ENCODE measurements at regions not wholly inside any gene's neighbourhood (a gene's known extent, or its start where the extent isn't known, plus 50 kb on each side); places are given as distances from the start of the nearest gene placed in this dataset.
A peak's percentile ranks its signal among the peaks of the same experiment; 100 is the strongest.

- Histone ChIP-seq H3K4me3 (no peak overlapping the region), H3K9me3 (replicated peaks) (peaks cover 9% of the 10 kb centered on the region; the same call in 1 of the 2 replicates), H3K27ac (no peak overlapping the region), H3K36me3 (no peaks in the 10 kb centered on the region), H3K4me1 (replicated peaks) (peaks cover 12% of the 10 kb centered on the region), H3K27me3 (replicated peaks) (no peaks in the 10 kb centered on the region)
- no peak for DNase-seq (ENCODE audit: low read depth in 1 of 2, low spot score in 2 of 2)
Measured at GRCh38 chr4:123507376-123507775, 110.8 kb downstream of the SPRY1 start.

DNA sequence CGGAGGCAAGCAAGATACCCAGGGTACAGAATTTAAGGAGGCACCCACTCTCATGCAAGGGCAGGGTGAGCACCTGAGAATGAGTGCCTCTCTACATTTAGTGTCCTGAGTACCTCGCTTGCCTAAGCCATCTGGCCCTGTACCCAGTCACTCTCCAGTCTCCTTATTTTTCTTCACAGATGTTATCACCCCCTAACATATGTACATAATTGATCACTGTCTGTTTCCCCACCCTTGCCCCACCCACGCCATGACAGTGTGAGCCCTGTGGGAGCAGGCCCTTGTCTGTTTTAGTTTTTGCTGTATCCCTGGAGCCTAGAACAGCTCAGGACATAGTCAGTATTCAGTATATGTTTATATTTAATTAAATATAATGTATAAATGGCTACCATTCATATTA is 113.6 kb downstream of the SPRY1 start:
- no peak for DNase-seq (ENCODE audit: low read depth in 1 of 2, low spot score in 2 of 2)
- Histone ChIP-seq H3K9me3 (replicated peaks) (peaks cover 9% of the 10 kb centered on the region; the same call in 1 of the 2 replicates), H3K4me3 (no peak overlapping the region), H3K4me1 (replicated peaks) (peaks cover 9% of the 10 kb centered on the region), H3K27me3 (replicated peaks) (no peaks in the 10 kb centered on the region), H3K27ac (no peak overlapping the region), H3K36me3 (no peaks in the 10 kb centered on the region)

- no peak overlapping the region for H3K4me3 ChIP-seq
- DNase-seq (ENCODE audit: low read depth in 1 of 2, low spot score in 2 of 2): no peak
- H3K9me3 ChIP-seq (replicated peaks): peaks cover 8% of the 10 kb centered on the region; the same call in 1 of the 2 replicates
- H3K36me3 ChIP-seq: no peaks in the 10 kb centered on the region
- H3K27me3 ChIP-seq (replicated peaks): no peaks in the 10 kb centered on the region
- H3K27ac ChIP-seq: no peak overlapping the region
- H3K4me1 ChIP-seq (replicated peaks): peaks cover 5% of the 10 kb centered on the region
Measured at GRCh38 chr4:123510659-123511058, 114.1 kb downstream of the SPRY1 start.

- H3K4me1 ChIP-seq (replicated peaks): no peaks in the 10 kb centered on the region
- no peak overlapping the region for H3K4me3 ChIP-seq
- no peaks in the 10 kb centered on the region for H3K9me3 ChIP-seq (replicated peaks)
- H3K27ac ChIP-seq: no peak overlapping the region
- no peak for DNase-seq (ENCODE audit: low read depth in 1 of 2, low spot score in 2 of 2)
- H3K27me3 ChIP-seq (replicated peaks): no peaks in the 10 kb centered on the region
- H3K36me3 ChIP-seq: no peaks in the 10 kb centered on the region
Measured at GRCh38 chr4:123516576-123516975, 120.0 kb downstream of the SPRY1 start.

DNA sequence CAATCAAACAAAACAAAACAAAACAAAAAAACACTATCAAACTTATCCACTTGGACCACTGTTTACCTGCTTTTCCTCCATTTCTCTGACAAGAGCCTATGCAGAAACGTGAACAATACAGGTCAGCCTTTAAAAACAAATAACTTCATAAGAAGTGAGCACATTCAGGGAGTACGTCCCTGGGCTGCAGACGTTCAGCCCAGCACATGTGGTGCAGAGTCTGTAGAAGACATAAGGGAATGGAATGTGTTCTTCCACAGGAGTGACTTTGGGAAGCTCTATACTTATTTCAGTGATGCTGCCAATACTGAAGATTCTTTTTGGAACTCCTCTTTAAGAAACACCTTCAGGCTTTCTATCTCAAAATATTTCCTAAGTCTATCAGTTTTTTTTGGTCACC is 120.6 kb downstream of the SPRY1 start:
- Histone ChIP-seq H3K27me3 (replicated peaks) (no peaks in the 10 kb centered on the region), H3K27ac (no peak overlapping the region), H3K36me3 (no peaks in the 10 kb centered on the region), H3K4me1 (replicated peaks) (no peaks in the 10 kb centered on the region), H3K9me3 (replicated peaks) (no peaks in the 10 kb centered on the region), H3K4me3 (no peak overlapping the region)
- no peak for DNase-seq (ENCODE audit: low read depth in 1 of 2, low spot score in 2 of 2)

DNA sequence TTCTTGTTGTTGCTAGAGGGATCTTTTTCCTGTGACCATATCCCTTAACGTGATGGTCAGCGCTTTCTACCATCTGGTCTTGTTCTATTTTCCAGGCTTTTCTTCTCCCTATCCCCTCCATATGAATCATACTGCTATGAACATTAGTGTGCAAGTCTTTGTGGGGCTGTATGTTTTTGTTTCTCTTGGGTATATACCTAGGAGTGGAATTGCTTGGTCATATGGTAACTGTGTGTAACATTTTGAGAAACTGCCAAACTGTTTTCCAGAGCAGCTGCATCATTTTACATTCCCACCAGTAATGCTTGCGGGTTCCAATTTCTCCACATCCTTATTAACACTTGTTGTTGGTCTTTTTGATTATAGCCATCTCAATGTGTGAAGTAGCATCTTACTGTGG is 121.4 kb downstream of the SPRY1 start:
- H3K4me3 ChIP-seq: no peak overlapping the region
- H3K36me3 ChIP-seq: no peaks in the 10 kb centered on the region
- no peaks in the 10 kb centered on the region for H3K27me3 ChIP-seq (replicated peaks)
- H3K27ac ChIP-seq: no peak overlapping the region
- no peak for DNase-seq (ENCODE audit: low read depth in 1 of 2, low spot score in 2 of 2)
- no peaks in the 10 kb centered on the region for H3K9me3 ChIP-seq (replicated peaks)
- H3K4me1 ChIP-seq (replicated peaks): no peaks in the 10 kb centered on the region

DNA sequence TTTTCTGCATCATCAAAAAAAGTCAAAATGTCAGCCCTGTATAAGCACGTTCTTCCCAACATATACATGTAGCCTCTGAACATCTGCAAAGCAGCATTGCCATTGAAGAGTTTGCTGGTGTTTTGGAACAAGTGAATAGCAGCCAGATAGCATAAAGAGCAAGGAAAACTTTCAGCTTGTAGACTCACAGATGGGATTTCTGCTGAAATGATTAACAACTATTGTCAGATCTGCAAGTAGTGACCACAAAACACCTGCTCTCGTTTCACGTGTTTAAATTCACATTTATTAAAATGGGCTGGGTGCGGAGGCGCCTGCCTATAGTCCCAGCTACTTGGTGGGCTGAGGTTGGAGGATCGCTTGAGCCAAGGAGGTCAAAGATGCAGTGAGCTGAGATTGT is 123.7 kb downstream of the SPRY1 start:
- Histone ChIP-seq H3K27me3 (replicated peaks) (no peaks in the 10 kb centered on the region), H3K27ac (no peak overlapping the region), H3K4me3 (no peak overlapping the region), H3K36me3 (no peaks in the 10 kb centered on the region), H3K9me3 (replicated peaks) (no peaks in the 10 kb centered on the region), H3K4me1 (replicated peaks) (peaks cover 5% of the 10 kb centered on the region; the same call in 1 of the 2 replicates)
- no peak for DNase-seq (ENCODE audit: low read depth in 1 of 2, low spot score in 2 of 2)

DNA sequence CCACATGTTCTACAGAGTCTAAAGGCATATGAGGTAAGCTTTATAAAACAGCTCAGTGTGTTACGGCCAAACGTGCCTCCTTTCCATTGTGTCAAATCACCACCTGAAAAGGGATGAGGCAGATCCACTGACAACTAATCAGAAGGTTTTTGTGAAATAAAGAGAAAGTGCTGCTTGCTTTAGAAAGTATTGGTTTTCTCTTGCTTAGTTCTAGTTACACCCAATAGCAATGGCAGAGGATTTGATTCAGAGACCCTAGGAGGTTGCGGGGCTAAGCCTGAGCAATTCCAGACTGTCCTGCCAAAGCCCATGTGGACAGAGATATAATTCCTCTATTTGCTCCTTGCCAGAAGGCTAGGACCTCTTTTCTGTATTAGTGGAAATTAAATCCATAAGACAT is 125.5 kb downstream of the SPRY1 start:
- H3K27ac ChIP-seq: no peak overlapping the region
- H3K9me3 ChIP-seq (replicated peaks): no peaks in the 10 kb centered on the region
- no peak overlapping the region for H3K4me3 ChIP-seq
- peaks cover 7% of the 10 kb centered on the region; the same call in 1 of the 2 replicates for H3K4me1 ChIP-seq (replicated peaks)
- DNase-seq (ENCODE audit: low read depth in 1 of 2, low spot score in 2 of 2): no peak
- H3K36me3 ChIP-seq: no peaks in the 10 kb centered on the region
- H3K27me3 ChIP-seq (replicated peaks): no peaks in the 10 kb centered on the region

DNA sequence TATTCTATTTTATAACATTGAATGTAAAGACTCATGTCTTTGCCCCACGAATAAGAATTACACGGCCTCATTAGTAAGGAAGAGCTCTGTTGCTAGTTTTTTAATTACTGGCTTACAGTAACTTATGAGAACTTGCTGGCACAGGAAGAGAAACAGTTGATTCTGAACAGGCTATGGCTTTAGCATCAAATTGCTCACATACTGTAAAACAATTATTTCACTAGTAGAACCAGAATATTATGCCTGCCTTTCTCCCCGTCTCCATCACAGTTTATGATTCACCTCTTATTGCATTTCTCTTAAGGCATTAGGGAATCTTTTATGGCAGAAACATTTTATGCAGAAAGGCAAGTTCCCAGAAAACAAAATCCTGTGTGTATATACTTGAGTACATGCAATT is 126.1 kb downstream of the SPRY1 start:
- DNase-seq (ENCODE audit: low read depth in 1 of 2, low spot score in 2 of 2): no peak
- H3K4me1 ChIP-seq (replicated peaks): peaks cover 7% of the 10 kb centered on the region; the same call in 1 of the 2 replicates
- no peaks in the 10 kb centered on the region for H3K9me3 ChIP-seq (replicated peaks)
- H3K27me3 ChIP-seq (replicated peaks): no peaks in the 10 kb centered on the region
- no peaks in the 10 kb centered on the region for H3K36me3 ChIP-seq
- H3K4me3 ChIP-seq: no peak overlapping the region
- no peak overlapping the region for H3K27ac ChIP-seq

DNA sequence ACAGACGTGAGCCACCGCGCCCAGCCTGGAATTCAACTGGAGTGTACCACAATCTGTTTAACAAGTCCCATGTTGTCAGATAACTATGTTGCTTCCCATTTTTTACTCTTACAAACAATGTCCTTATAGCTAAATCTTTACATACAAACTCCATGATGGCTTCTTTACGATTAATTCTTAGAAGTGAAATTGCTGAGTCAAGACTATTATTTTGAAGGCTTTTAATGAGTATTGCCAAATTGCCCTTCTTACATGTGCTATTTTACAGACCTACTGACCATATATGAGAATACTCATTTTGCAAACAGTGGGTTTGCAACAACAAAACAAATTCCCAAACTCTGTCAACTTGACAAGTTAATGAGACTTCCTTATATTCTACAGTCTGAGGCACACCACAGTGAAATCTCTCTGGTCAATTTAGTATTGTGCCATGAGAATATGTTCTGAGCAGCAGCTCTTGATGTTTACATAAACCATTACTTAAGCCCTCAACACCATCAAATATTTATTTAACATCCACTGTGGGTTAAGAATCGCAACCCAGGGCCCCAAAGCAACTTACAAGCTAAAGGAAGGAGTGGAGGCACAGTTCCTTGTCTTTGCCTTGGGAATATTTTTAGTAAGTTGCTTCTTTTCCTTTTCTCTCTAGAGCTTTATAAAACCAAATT is 128.5 kb downstream of the SPRY1 start:
- H3K4me1 ChIP-seq (replicated peaks): peaks cover 7% of the 10 kb centered on the region; the same call in 1 of the 2 replicates
- DNase-seq (ENCODE audit: low read depth in 1 of 2, low spot score in 2 of 2): peak in 1 of 2 experiments; percentile 28
- no peaks in the 10 kb centered on the region for H3K27me3 ChIP-seq (replicated peaks)
- H3K36me3 ChIP-seq: no peaks in the 10 kb centered on the region
- H3K4me3 ChIP-seq: no peak overlapping the region
- H3K27ac ChIP-seq: no peak overlapping the region
- H3K9me3 ChIP-seq (replicated peaks): no peaks in the 10 kb centered on the region

DNA sequence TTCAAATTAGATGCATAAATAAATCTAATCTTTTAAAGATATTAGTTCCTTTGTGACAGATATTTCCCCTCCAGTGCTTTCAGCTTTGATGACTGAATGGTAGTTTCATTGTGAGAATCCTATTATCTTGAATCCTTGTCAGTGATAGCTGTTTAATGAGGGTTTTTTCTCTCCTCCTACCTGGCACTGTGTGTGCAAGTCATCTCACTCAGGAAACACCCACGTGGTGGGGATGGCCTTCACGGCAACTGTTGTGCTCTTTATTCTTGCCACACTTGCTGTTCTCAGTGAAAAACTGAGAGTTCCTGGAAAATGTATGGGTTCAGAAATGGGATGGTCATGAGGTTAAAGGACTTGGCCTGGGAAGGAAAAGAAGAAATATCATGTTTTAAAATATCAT is 129.9 kb downstream of the SPRY1 start:
- Histone ChIP-seq H3K27me3 (replicated peaks) (no peaks in the 10 kb centered on the region), H3K9me3 (replicated peaks) (no peaks in the 10 kb centered on the region), H3K27ac (no peak overlapping the region), H3K4me3 (no peak overlapping the region), H3K36me3 (no peaks in the 10 kb centered on the region), H3K4me1 (replicated peaks) (peaks cover 7% of the 10 kb centered on the region; the same call in 1 of the 2 replicates)
- DNase-seq (ENCODE audit: low read depth in 1 of 2, low spot score in 2 of 2): no peak

- Histone ChIP-seq H3K9me3 (replicated peaks) (no peaks in the 10 kb centered on the region), H3K27ac (no peak overlapping the region), H3K4me1 (replicated peaks) (peaks cover 7% of the 10 kb centered on the region; the same call in 1 of the 2 replicates), H3K36me3 (no peaks in the 10 kb centered on the region), H3K4me3 (no peak overlapping the region), H3K27me3 (replicated peaks) (no peaks in the 10 kb centered on the region)
- DNase-seq (ENCODE audit: low read depth in 1 of 2, low spot score in 2 of 2): no peak
Measured at GRCh38 chr4:123528501-123529277, 132.1 kb downstream of the SPRY1 start.

- no peak overlapping the region for H3K27ac ChIP-seq
- no peak overlapping the region for H3K4me3 ChIP-seq
- H3K27me3 ChIP-seq (replicated peaks): no peaks in the 10 kb centered on the region
- H3K4me1 ChIP-seq (replicated peaks): peaks cover 7% of the 10 kb centered on the region; the same call in 1 of the 2 replicates
- no peak for DNase-seq (ENCODE audit: low read depth in 1 of 2, low spot score in 2 of 2)
- no peaks in the 10 kb centered on the region for H3K36me3 ChIP-seq
- no peaks in the 10 kb centered on the region for H3K9me3 ChIP-seq (replicated peaks)
Measured at GRCh38 chr4:123529278-123529568, 132.6 kb downstream of the SPRY1 start.

GRCh38 chr4:123530357-123530756 is 133.8 kb downstream of the SPRY1 start:
- Histone ChIP-seq H3K27ac (no peak overlapping the region), H3K27me3 (replicated peaks) (no peaks in the 10 kb centered on the region), H3K36me3 (no peaks in the 10 kb centered on the region), H3K9me3 (replicated peaks) (no peaks in the 10 kb centered on the region), H3K4me1 (replicated peaks) (peaks cover 2% of the 10 kb centered on the region; the same call in 1 of the 2 replicates), H3K4me3 (no peak overlapping the region)
- no peak for DNase-seq (ENCODE audit: low read depth in 1 of 2, low spot score in 2 of 2)

Data from SJSA1 (cell line).